Panc1 (cell line): ENCODE measurements at regions not wholly inside any gene's neighbourhood (a gene's known extent, or its start where the extent isn't known, plus 50 kb on each side); places are given as distances from the start of the nearest gene placed in this dataset.

ENCODE experiments used
- ATAC-seq: fragments of 200-7000 bp; cut with Tn5 transposase; 2 replicates; pipeline ENCODE4 v1.9.1; 2020; ENCODE audit warnings: mild to moderate bottlenecking, moderate library complexity
- BruUV-seq: library from RNA; stranded (reverse); fragments of 400-500 nt; replicated peaks from 2 replicates; lab custom pipeline; 2021; lab: Mats Ljungman, UMichigan
- CTCF ChIA-PET: fragments of 300-600 bp; sonication (Branson Sonifier 250); formaldehyde crosslinking; loops from one replicate; lab custom pipeline; 2022; ENCODE audit warnings: antibody characterized with exemption; lab: Charles Lee
- POLR2A ChIA-PET: fragments of 300-600 bp; sonication (Branson Sonifier 250); formaldehyde crosslinking; loops from one replicate; lab custom pipeline; 2022; ENCODE audit warnings: antibody characterized with exemption; lab: Charles Lee
- DNase-seq: peaks from one replicate; pipeline ENCODE4 v3.0.0-alpha.2; 2010; ENCODE audit warnings: low read depth, low spot score
- H3K27ac ChIP-seq: 2 replicates; pipeline ENCODE4 v1.5.1; 2011; ENCODE audit warnings: mild to moderate bottlenecking, low read length, inconsistent platforms
- H3K27me3 ChIP-seq: fragments of 200-500 bp; sonication (Bioruptor generic); 2 replicates; pipeline ENCODE4 v1.6.0; 2014; ENCODE audit warnings: low read length, inconsistent platforms; ENCODE audit not compliant: control insufficient read depth, insufficient read depth
- H3K36me3 ChIP-seq: fragments of 200-500 bp; sonication (Bioruptor generic); 2 replicates; pipeline ENCODE4 v1.5.1; 2014; ENCODE audit warnings: inconsistent platforms, mild to moderate bottlenecking, low read length, moderate library complexity; ENCODE audit not compliant: control insufficient read depth, insufficient read depth
- H3K4me1 ChIP-seq: 2 replicates; pipeline ENCODE4 v1.5.1; 2011; ENCODE audit warnings: inconsistent platforms, mild to moderate bottlenecking, low read length, moderate library complexity; ENCODE audit not compliant: control insufficient read depth, insufficient read depth
- H3K4me3 ChIP-seq, 2 experiments: 2 replicates each; pipeline ENCODE4 v1.5.1; 2011 to 2012; ENCODE audit warnings: low read depth in 2 of 2, low read length in 2 of 2, mild to moderate bottlenecking in 2 of 2, inconsistent platforms in 1 of 2, moderate library complexity in 1 of 2
- H3K9me3 ChIP-seq: fragments of 200-500 bp; sonication (Bioruptor generic); 2 replicates; pipeline ENCODE4 v1.5.1; 2014; ENCODE audit warnings: low read depth, mild to moderate bottlenecking, inconsistent platforms, low read length, moderate library complexity; ENCODE audit not compliant: control insufficient read depth, insufficient read depth
- POLR2AphosphoS5 ChIP-seq: IDR thresholded peaks from 2 replicates; pipeline ENCODE4 v1.6.1; 2012; ENCODE audit warnings: mild to moderate bottlenecking, low read depth, low read length, moderate library complexity
- SIN3A ChIP-seq: IDR thresholded peaks from 2 replicates; pipeline ENCODE4 v1.6.1; 2012; ENCODE audit warnings: low read depth, mild to moderate bottlenecking, low read length, moderate library complexity, borderline replicate concordance; ENCODE audit not compliant: insufficient read depth
- TCF7L2 ChIP-seq: IDR thresholded peaks from 2 replicates; pipeline ENCODE4 v1.6.1; 2011; ENCODE audit warnings: mild to moderate bottlenecking, low read depth, low read length, inconsistent platforms
- in situ Hi-C: cut with HindIII; loops from 2 replicates; pipeline ENCODE4 v1.10.0; 2016; ENCODE audit warnings: low sequenced_read_pairs, low pct_unique_long_range_greater_than_20kb
- intact Hi-C: fragments of 100-400 bp; cut with micrococcal nuclease; formaldehyde crosslinking; loops from one replicate; pipeline ENCODE4 v1.10.0; 2022; ENCODE audit not compliant: unreplicated experiment
- TF ChIP-seq, protein P1 (sequence below): fragments of 450-650 bp; IDR thresholded peaks from 2 replicates; pipeline ENCODE4 v1.5.1; 2017; ENCODE audit warnings: mild to moderate bottlenecking
- TF ChIP-seq, protein P2 (sequence below), 2 experiments: IDR thresholded peaks; 2 replicates each; pipeline ENCODE4 v1.6.1; 2011 to 2012; ENCODE audit warnings: low read depth in 2 of 2, control low read depth in 1 of 2, low read length in 1 of 2, mild to moderate bottlenecking in 1 of 2, moderate library complexity in 1 of 2; ENCODE audit not compliant: insufficient read depth in 1 of 2

DNA sequence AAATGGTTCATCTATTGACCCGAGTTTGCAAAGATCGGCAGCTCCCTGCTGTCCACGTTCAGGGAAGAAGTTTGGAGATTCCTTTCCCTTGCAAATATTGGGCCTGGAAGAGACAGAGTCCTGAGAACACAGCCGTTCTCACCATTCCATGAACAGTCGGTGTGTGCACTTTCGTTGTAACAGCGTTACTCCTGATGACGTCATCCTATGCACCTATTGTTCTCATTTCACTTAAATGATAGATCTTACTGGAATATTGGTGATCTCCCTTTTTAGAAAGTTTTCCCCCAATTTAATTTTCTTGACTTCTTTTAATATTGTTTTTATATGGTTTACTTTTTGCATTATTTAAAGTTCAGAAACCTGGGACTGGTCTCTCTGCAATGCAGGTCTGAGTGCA, 320.7 kb upstream of the PFKP start:
- BruUV-seq: no TSS peak
- Histone ChIP-seq H3K27ac (no peak overlapping the region), H3K4me1 (no peaks in the 10 kb centered on the region), H3K36me3 (no peaks in the 10 kb centered on the region), H3K9me3 (no peaks in the 10 kb centered on the region), H3K27me3 (peaks cover 4% of the 10 kb centered on the region; the same call in 1 of the 2 replicates), H3K4me3 (no peak overlapping the region)
- CTCF ChIA-PET: no interaction called here
- POLR2A ChIA-PET: no interaction called here
- TF ChIP-seq TCF7L2: no peak
- TF ChIP-seq, protein P1, sequence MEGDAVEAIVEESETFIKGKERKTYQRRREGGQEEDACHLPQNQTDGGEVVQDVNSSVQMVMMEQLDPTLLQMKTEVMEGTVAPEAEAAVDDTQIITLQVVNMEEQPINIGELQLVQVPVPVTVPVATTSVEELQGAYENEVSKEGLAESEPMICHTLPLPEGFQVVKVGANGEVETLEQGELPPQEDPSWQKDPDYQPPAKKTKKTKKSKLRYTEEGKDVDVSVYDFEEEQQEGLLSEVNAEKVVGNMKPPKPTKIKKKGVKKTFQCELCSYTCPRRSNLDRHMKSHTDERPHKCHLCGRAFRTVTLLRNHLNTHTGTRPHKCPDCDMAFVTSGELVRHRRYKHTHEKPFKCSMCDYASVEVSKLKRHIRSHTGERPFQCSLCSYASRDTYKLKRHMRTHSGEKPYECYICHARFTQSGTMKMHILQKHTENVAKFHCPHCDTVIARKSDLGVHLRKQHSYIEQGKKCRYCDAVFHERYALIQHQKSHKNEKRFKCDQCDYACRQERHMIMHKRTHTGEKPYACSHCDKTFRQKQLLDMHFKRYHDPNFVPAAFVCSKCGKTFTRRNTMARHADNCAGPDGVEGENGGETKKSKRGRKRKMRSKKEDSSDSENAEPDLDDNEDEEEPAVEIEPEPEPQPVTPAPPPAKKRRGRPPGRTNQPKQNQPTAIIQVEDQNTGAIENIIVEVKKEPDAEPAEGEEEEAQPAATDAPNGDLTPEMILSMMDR: no peak
- TF ChIP-seq, protein P2, sequence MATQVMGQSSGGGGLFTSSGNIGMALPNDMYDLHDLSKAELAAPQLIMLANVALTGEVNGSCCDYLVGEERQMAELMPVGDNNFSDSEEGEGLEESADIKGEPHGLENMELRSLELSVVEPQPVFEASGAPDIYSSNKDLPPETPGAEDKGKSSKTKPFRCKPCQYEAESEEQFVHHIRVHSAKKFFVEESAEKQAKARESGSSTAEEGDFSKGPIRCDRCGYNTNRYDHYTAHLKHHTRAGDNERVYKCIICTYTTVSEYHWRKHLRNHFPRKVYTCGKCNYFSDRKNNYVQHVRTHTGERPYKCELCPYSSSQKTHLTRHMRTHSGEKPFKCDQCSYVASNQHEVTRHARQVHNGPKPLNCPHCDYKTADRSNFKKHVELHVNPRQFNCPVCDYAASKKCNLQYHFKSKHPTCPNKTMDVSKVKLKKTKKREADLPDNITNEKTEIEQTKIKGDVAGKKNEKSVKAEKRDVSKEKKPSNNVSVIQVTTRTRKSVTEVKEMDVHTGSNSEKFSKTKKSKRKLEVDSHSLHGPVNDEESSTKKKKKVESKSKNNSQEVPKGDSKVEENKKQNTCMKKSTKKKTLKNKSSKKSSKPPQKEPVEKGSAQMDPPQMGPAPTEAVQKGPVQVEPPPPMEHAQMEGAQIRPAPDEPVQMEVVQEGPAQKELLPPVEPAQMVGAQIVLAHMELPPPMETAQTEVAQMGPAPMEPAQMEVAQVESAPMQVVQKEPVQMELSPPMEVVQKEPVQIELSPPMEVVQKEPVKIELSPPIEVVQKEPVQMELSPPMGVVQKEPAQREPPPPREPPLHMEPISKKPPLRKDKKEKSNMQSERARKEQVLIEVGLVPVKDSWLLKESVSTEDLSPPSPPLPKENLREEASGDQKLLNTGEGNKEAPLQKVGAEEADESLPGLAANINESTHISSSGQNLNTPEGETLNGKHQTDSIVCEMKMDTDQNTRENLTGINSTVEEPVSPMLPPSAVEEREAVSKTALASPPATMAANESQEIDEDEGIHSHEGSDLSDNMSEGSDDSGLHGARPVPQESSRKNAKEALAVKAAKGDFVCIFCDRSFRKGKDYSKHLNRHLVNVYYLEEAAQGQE (IDR thresholded peaks at IDR 0.05; ENCODE audit: insufficient read depth in 1 of 2, low read depth in 2 of 2, low read length in 1 of 2): no peak
- no peak for TF ChIP-seq POLR2AphosphoS5
- TF ChIP-seq SIN3A: no peak
- ATAC-seq: no peak
- intact Hi-C loops: no loop called here
- in situ Hi-C loops: no loop called here
- DNase-seq: no peak

DNA sequence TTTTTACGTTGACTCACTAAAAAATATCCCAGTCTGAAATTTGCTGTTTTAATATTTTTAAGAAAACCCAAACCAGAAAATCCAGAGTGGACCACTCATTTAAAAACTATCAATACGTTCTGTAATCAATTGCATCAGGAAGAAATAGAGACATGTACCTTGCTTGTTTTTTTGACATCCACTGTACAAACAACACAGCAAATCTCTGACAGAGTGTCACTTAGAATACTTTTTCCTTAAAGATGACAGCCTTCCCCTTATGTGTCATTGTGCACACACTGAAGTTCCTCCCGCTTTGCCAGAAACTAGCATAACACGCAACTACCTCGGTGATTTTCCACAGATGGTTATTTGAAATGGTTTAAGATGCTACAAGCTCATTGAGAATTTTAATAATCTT, 321.7 kb upstream of the PFKP start:
- DNase-seq (no peak), ATAC-seq (no peak)
- no peak for TF ChIP-seq TCF7L2
- TF ChIP-seq, protein P1: no peak
- no peak for TF ChIP-seq SIN3A
- TF ChIP-seq POLR2AphosphoS5: no peak
- TF ChIP-seq, protein P2 (IDR thresholded peaks at IDR 0.05; ENCODE audit: insufficient read depth in 1 of 2, low read depth in 2 of 2, low read length in 1 of 2): no peak
- no peaks in the 10 kb centered on the region for H3K9me3 ChIP-seq
- 0 out of 2 replicates have a peak, but pooled peaks cover 2% of the 10 kb centered on the region for H3K27me3 ChIP-seq
- H3K27ac ChIP-seq: no peak overlapping the region
- BruUV-seq: no TSS peak
- CTCF ChIA-PET: no interaction called here
- H3K4me3 ChIP-seq: no peak overlapping the region
- H3K4me1 ChIP-seq: no peaks in the 10 kb centered on the region
- H3K36me3 ChIP-seq: no peaks in the 10 kb centered on the region
- POLR2A ChIA-PET: no interaction called here
- in situ Hi-C loops: no loop called here
- intact Hi-C loops: no loop called here
